HG02981 (cell line): ENCODE measurements at regions not wholly inside any gene's neighbourhood (a gene's known extent, or its start where the extent isn't known, plus 50 kb on each side); places are given as distances from the start of the nearest gene placed in this dataset.

Source experiments
- ATAC-seq: cut with Tn5 transposase; IDR thresholded peaks from one replicate; pipeline ENCODE4 v1.9.1; 2021; ENCODE audit warnings: mild to moderate bottlenecking, moderate library complexity; ENCODE audit not compliant: unreplicated experiment

- no peak for ATAC-seq
Measured at GRCh38 chr11:71357414-71357813, 90.8 kb downstream of the DHCR7 start.

GRCh38 chr11:71356904-71357303, 91.3 kb downstream of the DHCR7 start:
- no peak for ATAC-seq

- no peak for ATAC-seq
Measured at GRCh38 chr11:71356280-71356876, 91.8 kb downstream of the DHCR7 start.

GRCh38 chr11:71355281-71355680, 92.9 kb downstream of the DHCR7 start:
- no peak for ATAC-seq

- ATAC-seq = no peak
Measured at GRCh38 chr11:71354394-71355105, 93.6 kb downstream of the DHCR7 start.

- ATAC-seq = no peak
Measured at GRCh38 chr11:71352748-71353147, 95.4 kb downstream of the DHCR7 start.

GRCh38 chr11:71352226-71352625, 96.0 kb downstream of the DHCR7 start:
- ATAC-seq = no peak

- no peak for ATAC-seq
Measured at GRCh38 chr11:71349627-71350026, 97.2 kb upstream of the SHANK2 start.

- no peak for ATAC-seq
Measured at GRCh38 chr11:71343828-71344400, 91.5 kb upstream of the SHANK2 start.

- no peak for ATAC-seq
Measured at GRCh38 chr11:71342951-71343827, 90.8 kb upstream of the SHANK2 start.

- no peak for ATAC-seq
Measured at GRCh38 chr11:71342116-71342515, 89.7 kb upstream of the SHANK2 start.

GRCh38 chr11:71341596-71341995, 89.2 kb upstream of the SHANK2 start:
- no peak for ATAC-seq

- no peak for ATAC-seq
Measured at GRCh38 chr11:71341173-71341572, 88.8 kb upstream of the SHANK2 start.

GRCh38 chr11:71340086-71340606, 87.8 kb upstream of the SHANK2 start:
- ATAC-seq = no peak

GRCh38 chr11:71339396-71339881, 87.1 kb upstream of the SHANK2 start:
- ATAC-seq = no peak

- no peak for ATAC-seq
Measured at GRCh38 chr11:71338801-71339395, 86.5 kb upstream of the SHANK2 start.

- ATAC-seq = no peak
Measured at GRCh38 chr11:71336996-71337754, 84.8 kb upstream of the SHANK2 start.

- no peak for ATAC-seq
Measured at GRCh38 chr11:71336176-71336995, 84.0 kb upstream of the SHANK2 start.

GRCh38 chr11:71335371-71335770, 83.0 kb upstream of the SHANK2 start:
- no peak for ATAC-seq
